ENCODE measurements at regions not wholly inside any gene's neighbourhood (a gene's known extent, or its start where the extent isn't known, plus 50 kb on each side); places are given as distances from the start of the nearest gene placed in this dataset.
"Not testable (repeated sequence)": the region's sequence is repeated elsewhere in the genome, so short reads cannot be mapped to it uniquely, and the experiment has no call there.

DNA sequence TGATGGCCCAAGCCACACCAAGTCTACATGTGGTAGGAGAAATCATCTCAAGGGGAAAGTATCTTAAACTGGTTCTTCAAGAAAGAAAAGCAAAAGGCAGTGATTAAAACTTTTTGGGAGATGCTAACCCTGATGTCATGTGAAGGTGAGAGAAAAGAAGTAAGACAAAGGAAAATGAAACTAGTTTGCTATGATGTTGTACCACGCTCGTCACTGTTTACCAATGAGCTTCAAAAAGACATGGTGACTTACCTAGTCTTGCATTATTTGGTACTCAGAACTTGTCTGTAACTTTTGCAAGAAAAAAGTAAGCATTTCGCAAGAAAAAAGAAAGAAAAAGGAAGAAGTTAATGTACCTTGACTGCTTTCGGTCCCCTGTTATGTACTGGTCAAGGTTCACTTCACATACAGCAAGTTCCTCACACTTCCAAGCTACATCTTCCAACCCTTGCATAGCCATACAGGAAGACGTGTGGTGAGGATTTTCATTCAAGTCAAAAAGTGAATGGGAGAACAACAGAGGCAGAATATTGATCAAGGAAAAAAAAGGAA, 739.3 kb downstream of the NR2F1-AS1 start:
- 94 to 96% methylated on average over 5 of the region's 5 CpGs for WGBS, 2 donors (ENCODE audit: low coverage in 1 of 2)
- Histone ChIP-seq H3K36me3 (no peaks in the 10 kb centered on the region), H3K4me3 (no peak overlapping the region), H3K9me3 (no peaks in the 10 kb centered on the region), H3K27me3 (no peaks in the 10 kb centered on the region), H3K4me1 (no peaks in the 10 kb centered on the region), H3K27ac (no peak overlapping the region)
- TF ChIP-seq POLR2A (IDR thresholded peaks at IDR 0.05): no peak
- TF ChIP-seq, protein P1, sequence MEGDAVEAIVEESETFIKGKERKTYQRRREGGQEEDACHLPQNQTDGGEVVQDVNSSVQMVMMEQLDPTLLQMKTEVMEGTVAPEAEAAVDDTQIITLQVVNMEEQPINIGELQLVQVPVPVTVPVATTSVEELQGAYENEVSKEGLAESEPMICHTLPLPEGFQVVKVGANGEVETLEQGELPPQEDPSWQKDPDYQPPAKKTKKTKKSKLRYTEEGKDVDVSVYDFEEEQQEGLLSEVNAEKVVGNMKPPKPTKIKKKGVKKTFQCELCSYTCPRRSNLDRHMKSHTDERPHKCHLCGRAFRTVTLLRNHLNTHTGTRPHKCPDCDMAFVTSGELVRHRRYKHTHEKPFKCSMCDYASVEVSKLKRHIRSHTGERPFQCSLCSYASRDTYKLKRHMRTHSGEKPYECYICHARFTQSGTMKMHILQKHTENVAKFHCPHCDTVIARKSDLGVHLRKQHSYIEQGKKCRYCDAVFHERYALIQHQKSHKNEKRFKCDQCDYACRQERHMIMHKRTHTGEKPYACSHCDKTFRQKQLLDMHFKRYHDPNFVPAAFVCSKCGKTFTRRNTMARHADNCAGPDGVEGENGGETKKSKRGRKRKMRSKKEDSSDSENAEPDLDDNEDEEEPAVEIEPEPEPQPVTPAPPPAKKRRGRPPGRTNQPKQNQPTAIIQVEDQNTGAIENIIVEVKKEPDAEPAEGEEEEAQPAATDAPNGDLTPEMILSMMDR (IDR thresholded peaks at IDR 0.05): no peak
- ATAC-seq: no peak

DNA sequence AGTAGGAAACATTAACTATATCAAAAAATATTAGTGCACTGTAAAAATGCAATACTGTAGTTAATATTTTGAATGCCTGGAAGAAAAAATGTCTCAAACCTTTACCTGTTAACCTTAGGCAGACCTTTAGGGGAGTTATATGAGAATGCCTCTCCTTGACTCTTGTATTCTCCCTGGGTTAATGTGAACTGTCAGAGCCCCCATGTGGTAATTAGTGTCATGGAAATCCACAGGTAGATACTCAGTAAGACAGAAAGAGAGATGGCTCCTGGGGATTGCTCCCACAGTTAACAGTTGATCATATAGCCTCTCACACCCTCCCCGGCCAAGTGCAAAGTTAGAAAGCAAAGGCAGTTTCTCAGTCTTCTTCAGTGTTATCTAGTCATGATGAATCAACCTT, 742.8 kb downstream of the NR2F1-AS1 start:
- TF ChIP-seq POLR2AphosphoS5 (IDR thresholded peaks at IDR 0.05) (no peak), EP300 (IDR thresholded peaks at IDR 0.05) (no peak), POLR2A (IDR thresholded peaks at IDR 0.05) (no peak)
- TF ChIP-seq, protein P1 (IDR thresholded peaks at IDR 0.05): no peak
- Histone ChIP-seq H3K4me3 (no peak overlapping the region), H3K9me3 (no peaks in the 10 kb centered on the region), H3K4me1 (no peaks in the 10 kb centered on the region), H3K27ac (no peak overlapping the region), H3K27me3 (no peaks in the 10 kb centered on the region), H3K36me3 (no peaks in the 10 kb centered on the region)
- WGBS, 2 donors (ENCODE audit: low coverage in 1 of 2): 80% methylated on average over 1 of the region's 1 CpG; no CpG with 5 or more reads in 1 of the 2 donors
- ATAC-seq: no peak

DNA sequence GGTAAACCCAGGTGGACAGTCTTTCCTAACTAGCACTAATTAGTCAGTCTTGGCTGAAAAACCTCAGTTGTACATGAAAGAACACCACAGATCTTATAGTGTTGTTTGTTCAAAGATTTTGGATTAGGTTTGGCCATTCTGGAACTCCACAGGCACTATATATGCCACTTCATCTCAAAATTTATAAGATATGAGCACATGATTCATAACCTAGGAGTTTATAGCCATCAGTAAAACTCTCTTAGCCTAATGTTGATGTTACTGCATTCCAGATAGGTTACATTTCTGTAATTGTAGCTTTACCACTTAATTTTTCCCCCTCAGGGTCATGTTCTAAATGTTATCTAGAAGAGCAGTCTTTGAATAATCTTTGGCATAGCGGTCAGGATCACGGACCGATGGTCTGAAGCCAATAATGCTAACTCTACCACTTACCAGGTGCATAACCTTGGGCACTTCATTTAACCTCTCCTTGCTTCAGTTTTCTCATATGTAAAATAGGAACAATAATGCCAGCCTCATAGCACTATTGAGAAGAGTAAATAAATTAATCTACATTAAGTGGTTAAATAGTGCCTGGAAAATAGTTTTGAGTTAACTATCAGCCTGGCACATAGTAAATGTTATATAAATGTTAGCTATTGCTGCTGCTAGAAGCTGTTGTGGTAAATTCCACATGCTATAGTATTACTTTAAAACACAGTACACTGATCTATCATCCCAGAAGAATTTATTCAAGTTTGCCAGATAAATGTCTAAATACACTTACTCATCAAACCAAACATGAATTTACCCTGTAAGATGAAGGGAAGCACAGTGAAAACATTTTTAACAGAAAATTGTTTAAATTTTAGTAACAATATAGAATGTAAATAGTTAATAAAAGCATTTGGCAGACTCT, 743.9 kb downstream of the NR2F1-AS1 start:
- no peaks in the 10 kb centered on the region for H3K4me1 ChIP-seq
- no peak overlapping the region for H3K4me3 ChIP-seq
- no peaks in the 10 kb centered on the region for H3K27me3 ChIP-seq
- no peaks in the 10 kb centered on the region for H3K9me3 ChIP-seq
- no peaks in the 10 kb centered on the region for H3K36me3 ChIP-seq
- no peak overlapping the region for H3K27ac ChIP-seq
- TF ChIP-seq, protein P1 (IDR thresholded peaks at IDR 0.05): no peak
- no peak for TF ChIP-seq EP300 (IDR thresholded peaks at IDR 0.05)
- TF ChIP-seq POLR2AphosphoS5 (IDR thresholded peaks at IDR 0.05): no peak
- no peak for TF ChIP-seq POLR2A (IDR thresholded peaks at IDR 0.05)
- 80 to 84% methylated on average over 3 of the region's 3 CpGs for WGBS, 2 donors (ENCODE audit: low coverage in 1 of 2)
- ATAC-seq: no peak

DNA sequence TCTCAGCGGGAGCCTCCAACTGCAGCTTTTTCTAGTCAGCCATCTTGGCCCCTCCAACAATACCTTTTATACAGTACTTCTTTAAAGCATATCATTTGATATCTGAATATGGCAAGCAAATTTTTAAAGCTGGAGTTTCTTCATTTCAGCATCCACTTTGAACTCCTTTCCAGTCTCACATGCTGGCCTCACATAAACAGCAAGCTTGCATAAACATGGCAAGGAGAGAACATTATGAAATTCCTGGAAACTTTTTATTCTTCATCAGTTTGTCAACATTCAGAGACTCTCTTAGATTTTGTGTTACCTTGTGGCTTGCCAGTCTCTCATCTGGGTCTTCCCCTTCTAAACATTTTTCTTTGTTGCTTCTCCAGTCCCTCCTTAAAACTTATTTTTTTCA, 745.3 kb downstream of the NR2F1-AS1 start:
- 0% methylated on average over 1 of the region's 1 CpG for WGBS, 2 donors (ENCODE audit: low coverage in 1 of 2)
- Histone ChIP-seq H3K36me3 (no peaks in the 10 kb centered on the region), H3K4me3 (no peak overlapping the region), H3K9me3 (no peaks in the 10 kb centered on the region), H3K27me3 (no peaks in the 10 kb centered on the region), H3K27ac (no peak overlapping the region), H3K4me1 (no peaks in the 10 kb centered on the region)
- no peak for ATAC-seq
- TF ChIP-seq, protein P1 (IDR thresholded peaks at IDR 0.05): no peak
- TF ChIP-seq POLR2AphosphoS5 (IDR thresholded peaks at IDR 0.05): no peak
- TF ChIP-seq POLR2A (IDR thresholded peaks at IDR 0.05): no peak
- no peak for TF ChIP-seq EP300 (IDR thresholded peaks at IDR 0.05)

DNA sequence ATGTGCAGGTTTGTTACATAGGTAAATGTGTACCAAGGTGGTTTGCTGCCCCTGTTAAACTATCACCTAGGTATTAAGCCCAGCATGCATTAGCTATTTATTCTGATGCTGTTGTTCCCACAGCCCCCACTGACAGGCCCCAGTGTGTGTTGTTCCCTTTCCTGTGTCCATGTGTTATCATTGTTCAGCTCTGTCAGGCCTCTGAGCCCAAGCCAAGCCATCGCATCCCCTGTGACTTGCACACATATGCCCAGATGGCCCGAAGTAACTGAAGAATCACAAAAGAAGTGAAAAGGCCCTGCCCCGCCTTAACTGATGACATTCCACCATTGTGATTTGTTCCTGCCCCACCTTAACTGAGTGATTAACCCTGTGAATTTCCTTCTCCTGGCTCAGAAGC, 757.5 kb downstream of the NR2F1-AS1 start:
- not testable (repeated sequence) for H3K9me3 ChIP-seq, H3K36me3 ChIP-seq, H3K27me3 ChIP-seq, H3K27ac ChIP-seq, H3K4me3 ChIP-seq, ATAC-seq, H3K4me1 ChIP-seq
- 83% methylated on average over 3 of the region's 3 CpGs; no CpG with 5 or more reads in 1 of the 2 donors for WGBS, 2 donors (ENCODE audit: low coverage in 1 of 2)
